ENCODE measurements at regions not wholly inside any gene's neighbourhood (a gene's known extent, or its start where the extent isn't known, plus 50 kb on each side); places are given as distances from the start of the nearest gene placed in this dataset.

- CTCF ChIA-PET: no interaction called here
Observed at GRCh38 chr5:1665803-1666202, 133.8 kb downstream of the MRPL36 start.

GRCh38 chr5:1665231-1665630 is 134.4 kb downstream of the MRPL36 start:
- TF ChIP-seq CTCF (IDR thresholded peaks at IDR 0.05) (no peak), SIN3A (IDR thresholded peaks at IDR 0.05; ENCODE audit: borderline replicate concordance, insufficient read depth, low read depth, low read length) (no peak), REST (IDR thresholded peaks at IDR 0.05; ENCODE audit: insufficient read depth in 1 of 2, low read depth in 2 of 2, low read length in 1 of 2) (no peak)
- ChIA-PET CTCF (no interaction called here), POLR2A (no interaction called here)
- no peak for ATAC-seq
- H3K27me3 ChIP-seq (ENCODE audit: control insufficient read depth, insufficient read depth, low read length): peaks cover 9% of the 10 kb centered on the region; the same call in 1 of the 2 replicates
- no peak overlapping the region for H3K27ac ChIP-seq (ENCODE audit: low read length)
- H3K4me3 ChIP-seq (ENCODE audit: low read depth in 2 of 2, low read length in 2 of 2): no peak overlapping the region
- no TSS peak for BruUV-seq (replicated peaks)
- in situ Hi-C loops (cut with HindIII; ENCODE audit: low pct_unique_long_range_greater_than_20kb, low sequenced_read_pairs): no loop called here
- no peak for DNase-seq (ENCODE audit: low read depth, low spot score)
- H3K4me1 ChIP-seq (ENCODE audit: control insufficient read depth, insufficient read depth, low read length): peaks cover 4% of the 10 kb centered on the region
- H3K9me3 ChIP-seq (ENCODE audit: control insufficient read depth, insufficient read depth, low read depth, low read length): no peaks in the 10 kb centered on the region
- H3K36me3 ChIP-seq (ENCODE audit: control insufficient read depth, insufficient read depth, low read length): peaks cover 3% of the 10 kb centered on the region; the same call in 1 of the 2 replicates
- intact Hi-C loops (cut with micrococcal nuclease; ENCODE audit: unreplicated experiment): no loop called here

More at GRCh38 chr5:1665803-1666202, 133.8 kb downstream of the MRPL36 start:
- in situ Hi-C loops (cut with HindIII; ENCODE audit: low pct_unique_long_range_greater_than_20kb, low sequenced_read_pairs): no loop called here
- intact Hi-C loops (cut with micrococcal nuclease; ENCODE audit: unreplicated experiment): no loop called here
- Histone ChIP-seq H3K27me3 (ENCODE audit: control insufficient read depth, insufficient read depth, low read length) (peaks cover 9% of the 10 kb centered on the region; the same call in 1 of the 2 replicates), H3K9me3 (ENCODE audit: control insufficient read depth, insufficient read depth, low read depth, low read length) (no peaks in the 10 kb centered on the region), H3K36me3 (ENCODE audit: control insufficient read depth, insufficient read depth, low read length) (peaks cover 3% of the 10 kb centered on the region; the same call in 1 of the 2 replicates), H3K4me3 (ENCODE audit: low read depth in 2 of 2, low read length in 2 of 2) (no peak overlapping the region), H3K4me1 (ENCODE audit: control insufficient read depth, insufficient read depth, low read length) (peaks cover 4% of the 10 kb centered on the region), H3K27ac (ENCODE audit: low read length) (no peak overlapping the region)
- no peak for DNase-seq (ENCODE audit: low read depth, low spot score)
- no peak for TF ChIP-seq TCF7L2 (IDR thresholded peaks at IDR 0.05; ENCODE audit: low read depth, low read length)
- no peak for TF ChIP-seq POLR2AphosphoS5 (IDR thresholded peaks at IDR 0.05; ENCODE audit: low read depth, low read length)
- TF ChIP-seq REST (IDR thresholded peaks at IDR 0.05; ENCODE audit: insufficient read depth in 1 of 2, low read depth in 2 of 2, low read length in 1 of 2): no peak
- no TSS peak for BruUV-seq (replicated peaks)
- POLR2A ChIA-PET: no interaction called here
- no peak for ATAC-seq

Data from Panc1 (cell line).